HG03521 (cell line): ENCODE measurements at regions not wholly inside any gene's neighbourhood (a gene's known extent, or its start where the extent isn't known, plus 50 kb on each side); places are given as distances from the start of the nearest gene placed in this dataset.

Experiments
- ATAC-seq: cut with Tn5 transposase; IDR thresholded peaks from one replicate; pipeline ENCODE4 v1.9.1; 2021; ENCODE audit warnings: mild to moderate bottlenecking, moderate library complexity; ENCODE audit not compliant: unreplicated experiment

- ATAC-seq = no peak
These were observed 490.2 kb downstream of the EPM2A start for GRCh38 chr6:145245119-145245518.

DNA sequence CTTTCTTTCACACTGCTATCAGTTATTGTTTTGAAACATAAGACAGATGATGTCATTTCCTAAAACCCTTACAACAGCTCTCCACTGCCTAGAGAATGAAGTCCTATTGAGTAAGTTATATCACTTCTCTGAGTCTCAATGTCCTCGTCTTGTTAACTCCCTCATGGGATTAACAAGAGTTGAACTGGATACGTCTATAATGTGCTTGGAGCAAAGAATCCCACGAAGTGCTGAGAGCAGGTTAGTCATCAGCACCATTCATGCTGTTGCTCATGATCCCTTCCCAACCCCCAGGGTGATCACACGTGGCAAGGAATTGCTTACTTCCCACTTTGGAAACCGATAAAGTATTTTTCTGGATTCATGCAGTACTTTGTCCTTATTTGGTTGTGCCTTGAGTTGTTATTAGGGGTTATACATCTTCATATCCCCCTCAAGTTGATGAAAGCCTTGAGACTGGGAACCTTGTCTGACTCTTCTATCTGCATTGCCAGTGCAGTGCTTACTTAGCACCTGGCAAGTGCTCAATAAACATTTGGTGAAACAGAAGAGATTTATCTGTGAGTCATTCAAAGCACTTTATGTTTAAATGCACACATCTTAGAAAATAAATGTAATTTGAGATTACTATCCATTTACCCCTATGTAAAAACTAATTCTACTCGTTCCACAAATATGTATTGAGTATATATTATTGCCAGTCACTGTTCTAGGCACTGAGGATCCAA lies 487.5 kb downstream of the EPM2A start:
- no peak for ATAC-seq

DNA sequence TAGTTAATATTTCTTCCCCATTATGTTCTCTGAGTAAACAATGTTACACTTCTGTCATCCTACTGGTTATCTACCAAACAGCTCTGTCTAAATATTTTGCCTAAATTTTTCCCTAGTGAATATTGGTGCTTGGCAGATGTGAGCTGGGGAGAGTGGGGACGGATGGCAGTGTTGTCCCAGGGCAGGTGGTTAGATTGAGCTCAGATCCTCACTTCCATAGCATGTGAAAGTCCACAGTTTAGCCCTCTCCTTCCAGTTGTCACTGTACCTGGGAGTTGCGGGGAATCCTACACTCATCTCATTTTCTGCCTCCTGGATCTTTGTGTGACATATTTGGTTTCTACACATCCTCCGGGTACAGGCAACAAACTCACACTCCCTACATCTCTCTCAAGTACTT lies 484.9 kb downstream of the EPM2A start:
- no peak for ATAC-seq

DNA sequence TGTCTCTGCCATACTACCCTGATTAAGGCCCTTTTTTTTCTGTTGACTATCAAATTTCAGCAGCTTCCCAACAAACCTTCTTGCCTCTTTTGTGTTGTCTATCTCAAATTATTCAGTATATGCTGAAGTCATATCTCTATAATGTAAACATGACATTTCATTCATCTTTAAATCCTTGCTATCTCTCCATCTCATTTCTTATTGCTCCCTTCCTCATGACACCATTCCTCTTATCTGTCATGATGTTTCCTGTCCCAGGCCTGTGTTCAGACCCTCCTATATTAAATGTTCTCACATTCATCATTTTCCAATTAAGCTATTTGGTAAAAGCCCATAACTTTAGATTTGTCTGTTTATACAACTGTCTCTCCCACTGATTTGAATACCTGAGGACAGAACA lies 482.6 kb downstream of the EPM2A start:
- ATAC-seq = no peak

DNA sequence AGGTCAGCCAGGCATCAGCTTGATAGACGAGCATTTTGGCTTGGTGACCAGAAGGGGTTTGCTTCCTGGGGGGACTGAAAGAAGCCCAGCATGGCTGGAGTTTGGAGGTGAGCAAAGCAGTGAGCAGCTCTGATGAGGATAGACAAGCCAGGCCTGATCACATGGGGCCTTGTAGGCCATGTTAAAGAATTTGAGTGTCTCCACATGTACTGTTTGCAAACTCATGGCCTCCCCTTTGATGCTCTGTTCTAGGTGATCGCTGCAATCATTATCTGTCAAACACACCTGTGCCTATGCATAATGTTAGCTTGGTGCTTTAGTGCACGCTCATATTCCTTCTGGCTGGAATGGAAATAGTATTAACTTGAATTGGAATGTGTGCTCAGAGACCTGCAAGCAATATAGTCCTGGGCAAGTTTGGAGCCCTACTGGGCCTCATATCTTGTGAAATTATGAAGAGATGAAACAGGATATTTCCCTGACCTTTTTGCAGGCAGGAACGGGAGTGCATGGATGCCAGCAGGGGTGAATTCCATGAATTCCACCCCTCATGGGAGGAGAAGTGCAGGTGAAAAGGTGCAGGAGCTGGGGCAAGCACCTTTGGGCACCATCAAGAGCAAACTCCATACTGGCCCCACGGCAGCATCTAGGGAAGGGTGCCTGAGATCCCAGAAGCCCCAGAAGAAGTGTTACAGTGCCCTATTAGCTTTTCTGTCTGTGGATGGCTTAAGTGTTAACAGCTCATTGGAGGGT lies 480.5 kb downstream of the EPM2A start:
- no peak for ATAC-seq

DNA sequence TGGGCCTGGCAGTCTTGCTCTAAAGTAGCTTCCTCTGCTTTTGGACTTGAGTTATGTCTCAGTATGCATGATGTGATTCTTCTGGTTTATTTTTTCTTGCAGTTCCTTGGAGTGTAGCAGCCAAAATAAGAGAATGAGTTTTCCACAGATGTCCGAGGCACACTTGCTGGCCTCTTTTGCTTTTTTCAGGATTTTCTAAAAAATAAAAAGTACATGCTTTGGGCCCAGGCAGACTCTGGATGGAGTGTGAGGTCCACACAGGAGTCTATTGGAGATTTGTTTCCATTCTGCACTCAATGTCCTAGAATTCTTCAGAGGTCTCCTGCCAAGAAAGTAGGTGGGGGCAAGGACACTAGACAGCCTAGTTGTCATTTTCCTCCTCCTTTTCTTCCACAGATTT lies 477.6 kb downstream of the EPM2A start:
- ATAC-seq = no peak

DNA sequence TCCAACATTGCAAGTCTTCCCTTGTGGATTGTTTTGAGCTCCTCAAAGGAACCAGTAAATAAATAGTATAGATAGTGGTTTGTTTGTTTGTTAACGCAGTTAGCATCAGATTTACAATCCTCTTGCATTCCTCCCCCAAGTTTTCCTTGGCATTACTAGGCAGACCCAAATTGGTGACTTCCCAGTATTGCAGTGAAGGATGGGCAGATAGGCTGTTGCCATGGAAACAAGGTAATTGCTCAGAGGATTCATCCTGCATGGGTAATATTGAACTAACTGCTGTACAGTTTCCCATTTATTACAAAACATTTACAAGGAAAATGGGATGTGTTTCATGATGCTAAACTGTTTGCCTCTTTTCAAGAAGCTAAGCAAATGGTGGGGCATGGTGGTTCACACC lies 477.2 kb downstream of the EPM2A start:
- no peak for ATAC-seq

DNA sequence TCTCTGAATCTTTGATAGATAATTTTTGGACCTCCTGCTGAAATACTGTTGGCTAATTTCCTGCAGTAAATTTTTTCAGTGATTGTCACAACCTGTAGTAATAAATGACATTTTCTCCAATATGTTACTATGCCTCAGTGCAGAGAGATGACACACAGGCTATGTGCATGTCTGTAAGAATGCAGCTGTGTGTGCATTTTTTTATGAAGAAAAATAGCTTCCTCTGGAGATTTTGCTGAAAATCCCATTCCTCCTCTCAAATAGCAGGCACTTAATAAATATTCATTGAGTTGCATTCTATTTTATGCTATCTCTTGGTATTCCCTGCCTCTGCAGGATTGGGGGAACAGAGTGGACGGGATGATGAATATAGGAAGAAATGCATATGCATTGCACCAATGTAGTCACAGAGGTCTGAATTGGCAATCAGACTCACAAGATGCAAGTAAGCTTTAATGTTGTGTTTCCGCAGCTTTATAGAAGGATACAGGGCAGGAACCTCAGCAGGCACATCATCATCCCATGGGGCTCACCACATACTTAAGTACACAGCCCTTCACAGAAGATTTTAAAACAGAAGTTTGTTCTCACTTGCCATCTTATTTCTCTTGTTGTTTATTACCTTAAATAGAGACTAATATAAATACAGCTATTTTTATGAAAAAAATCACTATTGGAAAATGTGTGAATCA lies 474.7 kb downstream of the EPM2A start:
- no peak for ATAC-seq

DNA sequence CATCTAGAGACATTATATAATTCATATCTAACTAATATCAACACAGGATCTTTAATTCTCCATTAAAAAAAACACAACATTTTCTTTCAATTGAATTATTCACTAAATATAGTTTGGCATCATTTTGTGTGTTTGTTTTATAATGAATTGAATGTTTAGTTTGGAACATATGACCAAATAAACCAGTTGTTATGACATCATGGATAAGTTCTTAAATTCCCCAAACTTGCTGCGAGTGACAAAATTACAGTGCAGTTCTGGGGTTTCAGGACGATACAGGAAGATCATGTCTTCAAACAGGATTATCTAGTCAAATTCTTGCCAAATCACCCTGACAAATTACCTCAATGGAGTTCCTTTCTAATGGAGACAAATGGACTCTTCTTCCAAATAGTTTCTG lies 473.6 kb downstream of the EPM2A start:
- no peak for ATAC-seq

- no peak for ATAC-seq
These were observed 472.5 kb downstream of the EPM2A start for GRCh38 chr6:145262771-145263170.

DNA sequence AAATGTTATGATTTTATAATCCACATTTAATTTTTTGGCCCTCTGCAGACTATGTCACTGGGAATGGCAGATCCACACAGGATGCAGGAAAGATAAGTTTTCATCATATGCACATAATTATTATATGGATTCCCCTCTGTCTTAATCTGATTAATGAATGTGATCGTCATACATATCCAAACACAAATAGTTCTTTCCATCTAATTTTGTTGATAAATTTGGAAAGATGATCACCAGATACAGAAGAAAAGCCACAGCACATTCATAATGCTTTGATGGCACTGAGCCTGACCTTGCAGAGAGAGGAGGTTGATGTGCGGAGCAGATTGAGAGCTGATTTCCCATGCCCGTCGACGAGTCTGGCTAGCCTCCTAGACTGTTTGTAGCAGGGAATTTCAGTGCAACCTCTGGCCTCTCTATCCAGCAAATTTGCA lies 471.5 kb downstream of the EPM2A start:
- ATAC-seq = no peak

DNA sequence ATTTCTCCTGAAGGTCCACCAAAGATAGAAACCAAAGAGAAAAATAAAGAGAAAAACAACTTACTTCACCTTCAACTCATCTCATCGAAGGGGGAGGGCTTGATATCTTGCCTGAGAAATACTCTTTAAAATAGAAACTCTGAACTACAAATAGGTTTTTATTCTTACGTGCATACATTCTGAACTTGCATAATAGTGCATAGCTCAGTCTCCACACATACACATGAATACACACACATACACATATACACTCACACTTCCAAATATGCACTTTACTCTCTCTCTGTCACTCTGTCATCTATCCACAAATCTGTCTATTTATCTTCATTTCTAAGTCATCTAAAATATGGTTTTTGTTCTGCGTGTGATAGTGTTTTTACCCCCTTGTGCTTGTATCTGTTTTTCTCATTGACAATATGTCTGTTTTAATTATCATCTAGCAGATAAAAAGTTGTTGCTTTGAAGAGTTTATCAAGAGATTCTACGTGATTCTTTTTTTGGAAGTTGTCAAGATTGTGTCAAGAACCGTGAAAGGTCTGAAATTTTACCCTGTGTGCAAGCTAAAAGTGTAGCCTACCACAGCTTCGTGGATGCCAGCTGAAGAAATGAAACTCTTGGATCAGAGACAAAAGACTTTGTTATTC lies 468.8 kb downstream of the EPM2A start:
- no peak for ATAC-seq

- ATAC-seq = no peak
These were observed 468.0 kb downstream of the EPM2A start for GRCh38 chr6:145267076-145267867.

DNA sequence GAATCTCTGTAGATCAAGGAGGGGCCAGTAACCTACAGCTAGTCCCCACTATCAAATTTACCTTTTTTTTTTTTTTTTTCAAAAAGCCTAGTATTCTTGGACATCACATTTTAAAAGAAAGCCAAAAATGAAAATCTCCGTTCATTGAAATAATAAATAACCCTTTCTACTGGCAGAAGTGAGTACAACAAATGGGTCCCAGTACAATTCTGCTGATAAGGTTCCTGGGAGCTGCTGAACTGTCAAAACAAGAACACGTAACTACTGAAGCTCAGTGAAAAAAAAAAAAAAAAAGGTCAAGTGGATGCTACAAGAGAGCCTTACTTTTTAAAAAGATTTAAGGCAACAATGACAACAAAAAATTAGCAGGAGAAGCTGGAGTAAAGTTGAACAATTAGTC lies 464.9 kb downstream of the EPM2A start:
- ATAC-seq = no peak

- no peak for ATAC-seq
These were observed 464.3 kb downstream of the EPM2A start for GRCh38 chr6:145271040-145271439.

DNA sequence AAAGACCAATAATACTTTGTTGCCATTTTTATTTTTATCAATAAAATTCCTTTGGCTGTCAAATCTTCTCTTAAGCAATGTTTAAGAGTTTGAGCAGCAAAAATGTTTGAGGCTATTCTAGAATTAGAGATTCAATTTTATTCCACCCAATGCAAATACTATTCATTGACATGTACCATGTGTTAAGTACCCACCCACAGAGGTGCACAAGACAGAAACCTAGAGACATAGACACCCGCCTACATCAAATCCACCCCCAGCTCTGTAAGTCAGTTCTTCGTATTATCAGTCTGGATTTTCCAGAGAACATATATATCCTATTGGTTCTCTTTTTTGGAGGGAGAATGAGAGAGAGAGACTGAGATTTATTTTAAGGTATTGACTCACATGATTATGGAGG lies 463.7 kb downstream of the EPM2A start:
- no peak for ATAC-seq

GRCh38 chr6:145272246-145272645 lies 463.1 kb downstream of the EPM2A start:
- ATAC-seq = no peak

DNA sequence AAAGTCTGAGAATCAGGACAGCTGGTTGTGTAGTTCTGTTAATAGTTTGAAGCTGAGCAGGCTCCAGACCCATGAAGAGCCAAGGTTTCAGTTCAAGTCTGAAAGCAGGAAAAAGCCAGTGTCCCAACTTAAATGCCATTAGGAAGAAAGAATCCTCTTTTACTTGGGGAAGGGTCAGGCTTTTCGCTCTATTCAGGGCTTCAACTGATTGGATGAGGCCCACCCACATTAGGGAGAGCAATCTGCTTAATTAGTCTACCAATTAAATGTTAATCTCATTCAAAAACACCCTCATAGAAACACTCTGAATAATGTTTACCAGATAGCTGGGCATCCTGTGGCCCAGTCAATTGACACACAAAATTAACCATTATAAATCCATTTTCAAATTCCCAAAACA lies 462.2 kb downstream of the EPM2A start:
- no peak for ATAC-seq

- no peak for ATAC-seq
These were observed 461.2 kb downstream of the EPM2A start for GRCh38 chr6:145274083-145274482.

DNA sequence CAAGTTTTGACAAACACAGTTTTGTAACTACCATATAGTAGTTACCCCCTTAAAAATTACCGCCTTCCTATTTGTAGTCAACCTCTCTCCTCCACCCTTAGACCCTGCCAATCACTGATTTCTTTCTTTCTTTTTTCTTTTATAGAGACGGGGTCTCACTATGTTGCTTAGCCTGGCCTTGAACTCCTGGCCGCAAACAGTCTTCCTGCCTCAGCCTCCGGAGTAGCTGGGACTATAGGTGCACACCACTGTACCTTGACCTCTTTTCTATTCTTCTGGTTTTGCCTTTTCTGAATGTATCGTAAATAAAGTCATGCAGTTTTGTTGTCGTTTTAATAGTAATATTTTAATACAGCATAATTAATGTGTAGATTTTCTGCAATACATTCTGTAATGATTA lies 460.3 kb downstream of the EPM2A start:
- no peak for ATAC-seq

- no peak for ATAC-seq
These were observed 459.5 kb downstream of the EPM2A start for GRCh38 chr6:145275787-145276186.
